HTR-8/SVneo (cell line): ENCODE measurements at regions not wholly inside any gene's neighbourhood (a gene's known extent, or its start where the extent isn't known, plus 50 kb on each side); places are given as distances from the start of the nearest gene placed in this dataset.
"Not testable (repeated sequence)": the region's sequence is repeated elsewhere in the genome, so short reads cannot be mapped to it uniquely, and the experiment has no call there.

Experiments
- DNase-seq: peaks from one replicate; pipeline ENCODE4 v3.0.0; 2011; ENCODE audit warnings: low spot score, mixed read lengths; ENCODE audit not compliant: insufficient read length
- FAIRE-seq: peaks from 2 replicates; lab custom pipeline; 2011; peaks lifted over from hg19 to GRCh38; lab: Jason Lieb, UNC

DNA sequence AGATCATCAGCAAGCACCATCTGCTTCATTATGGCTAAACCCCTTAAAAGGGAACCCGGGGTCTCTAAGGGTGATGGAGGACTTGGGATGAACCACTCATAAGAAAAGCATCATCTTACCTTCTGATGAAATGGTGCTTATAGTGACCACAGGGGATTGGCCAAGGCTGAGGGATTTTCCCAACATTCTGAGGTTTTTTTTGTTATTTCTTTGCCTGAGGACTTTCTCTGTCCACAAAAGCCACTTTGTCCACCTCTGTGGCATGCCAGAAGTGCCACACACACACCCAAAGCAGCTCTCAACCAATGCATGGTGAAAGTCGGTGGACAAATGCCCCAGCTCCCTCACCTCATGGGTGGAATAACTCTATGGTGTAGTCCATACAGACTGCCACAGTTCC, 79.3 kb upstream of the TOP1 start:
- FAIRE-seq: no peak
- no peak for DNase-seq

DNA sequence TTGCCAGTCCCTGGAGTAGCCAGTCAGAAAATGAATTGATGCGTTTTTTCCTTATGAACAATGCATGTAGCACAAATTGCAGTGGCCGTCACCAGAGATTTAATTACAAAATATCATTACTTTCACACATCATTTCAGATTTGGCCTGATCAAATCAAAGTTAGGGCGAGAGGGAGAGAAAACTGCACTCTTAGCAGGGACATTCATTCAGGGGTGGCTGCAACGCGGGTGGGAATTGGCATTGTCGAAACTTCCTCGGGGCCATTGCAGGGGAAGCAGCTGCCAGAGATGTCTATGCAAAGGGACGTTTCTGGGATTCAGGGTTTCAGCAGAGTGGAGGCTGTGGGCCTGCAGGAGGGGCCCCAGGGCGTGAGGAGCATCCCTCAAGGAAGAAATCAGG, 76.5 kb upstream of the TOP1 start:
- FAIRE-seq (no peak), DNase-seq (no peak)

DNA sequence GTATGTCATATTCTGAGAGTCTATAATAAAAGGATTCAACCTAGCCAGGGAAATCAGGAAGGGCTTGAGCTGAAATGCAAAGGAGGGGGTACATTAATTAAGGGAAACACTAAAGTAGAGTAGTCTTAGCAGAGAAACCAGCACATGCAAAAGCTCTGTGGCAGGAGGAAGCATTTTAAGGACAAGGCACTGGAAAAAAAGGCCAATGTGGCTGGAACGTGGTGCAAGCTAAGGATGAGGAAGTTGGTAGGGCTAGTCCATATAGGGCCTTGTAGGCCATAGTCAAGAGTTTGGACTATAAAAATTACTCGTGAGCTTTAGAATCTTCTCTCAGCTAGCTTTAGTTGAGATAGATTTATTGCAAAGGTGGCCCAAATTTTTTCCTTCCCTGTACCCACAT, 75.2 kb upstream of the TOP1 start:
- no peak for FAIRE-seq
- no peak for DNase-seq

- DNase-seq (no peak), FAIRE-seq (no peak)
These were observed 74.8 kb upstream of the TOP1 start for GRCh38 chr20:40953856-40954255.

- FAIRE-seq (no peak), DNase-seq (no peak)
These were observed 74.0 kb upstream of the TOP1 start for GRCh38 chr20:40954521-40955165.

DNA sequence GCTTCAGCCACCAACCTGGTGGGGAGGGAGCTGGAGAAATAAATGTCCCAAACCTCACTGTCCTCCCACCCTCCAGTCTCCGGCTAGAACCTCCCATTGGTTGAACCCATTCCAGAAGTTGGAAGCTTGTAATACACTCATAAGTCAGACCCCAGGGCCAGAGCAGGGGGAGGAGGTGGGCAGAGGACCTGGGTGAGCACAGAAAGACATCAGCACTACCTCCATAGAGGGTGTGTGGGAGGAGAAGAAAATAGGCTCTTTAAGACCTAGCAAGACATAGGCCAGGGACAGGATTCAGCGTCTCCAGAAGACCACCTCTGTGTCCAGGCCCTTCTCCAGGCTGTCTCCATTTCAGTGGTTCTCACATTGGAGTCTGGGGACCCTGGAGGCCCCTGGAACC, 73.3 kb upstream of the TOP1 start:
- no peak for DNase-seq

DNA sequence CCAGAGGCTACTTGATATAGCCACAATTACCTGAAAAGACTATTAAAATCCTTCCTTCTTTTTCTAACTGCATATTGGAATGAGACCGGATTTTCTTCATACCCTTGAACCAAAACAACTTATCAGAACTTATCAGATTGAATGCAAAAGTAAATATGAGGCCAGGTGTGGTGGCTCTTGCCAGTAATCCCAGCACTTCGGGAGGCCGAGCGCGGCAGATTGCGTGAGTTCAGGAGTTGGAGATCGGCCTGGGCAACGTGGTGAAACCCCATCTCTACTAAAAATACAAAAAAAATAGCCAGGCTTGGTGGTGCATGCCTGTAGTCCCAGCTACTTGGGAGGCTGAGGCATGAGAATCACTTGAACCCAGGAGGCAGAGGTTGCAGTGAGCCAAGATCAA, 72.8 kb upstream of the TOP1 start:
- not testable (repeated sequence) for DNase-seq

More for the DNA sequence above, 73.3 kb upstream of the TOP1 start:
- no peak for FAIRE-seq

GRCh38 chr20:40956542-40957264, 71.9 kb upstream of the TOP1 start:
- FAIRE-seq (no peak), DNase-seq (no peak)

More for the DNA sequence above, 72.8 kb upstream of the TOP1 start:
- FAIRE-seq: not testable (repeated sequence)

GRCh38 chr20:40957265-40957760, 71.3 kb upstream of the TOP1 start:
- DNase-seq: no peak
- FAIRE-seq: peak; percentile 4

DNA sequence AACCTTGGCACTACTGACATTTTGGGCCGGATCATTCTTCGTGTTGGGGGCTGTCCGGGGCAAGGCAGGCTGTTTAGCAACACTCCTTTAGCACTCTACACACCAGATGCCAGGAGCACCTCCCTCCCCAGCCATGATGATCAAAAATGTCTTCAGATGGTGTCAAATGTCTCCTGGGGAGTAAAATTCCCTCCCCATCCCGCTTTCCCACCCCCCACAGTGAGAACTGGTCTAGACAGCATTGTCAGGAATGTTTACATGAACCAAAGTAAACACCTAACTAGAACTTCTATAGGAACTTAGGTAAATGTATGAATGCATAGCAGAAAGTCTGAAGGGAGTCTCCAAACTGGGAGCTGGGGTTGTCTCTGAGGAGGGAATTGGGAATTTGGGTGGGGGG, 70.0 kb upstream of the TOP1 start:
- DNase-seq (no peak), FAIRE-seq (no peak)

GRCh38 chr20:40959325-40960092, 69.1 kb upstream of the TOP1 start:
- DNase-seq (no peak), FAIRE-seq (no peak)

- FAIRE-seq (no peak), DNase-seq (no peak)
These were observed 68.5 kb upstream of the TOP1 start for GRCh38 chr20:40960101-40960500.

DNA sequence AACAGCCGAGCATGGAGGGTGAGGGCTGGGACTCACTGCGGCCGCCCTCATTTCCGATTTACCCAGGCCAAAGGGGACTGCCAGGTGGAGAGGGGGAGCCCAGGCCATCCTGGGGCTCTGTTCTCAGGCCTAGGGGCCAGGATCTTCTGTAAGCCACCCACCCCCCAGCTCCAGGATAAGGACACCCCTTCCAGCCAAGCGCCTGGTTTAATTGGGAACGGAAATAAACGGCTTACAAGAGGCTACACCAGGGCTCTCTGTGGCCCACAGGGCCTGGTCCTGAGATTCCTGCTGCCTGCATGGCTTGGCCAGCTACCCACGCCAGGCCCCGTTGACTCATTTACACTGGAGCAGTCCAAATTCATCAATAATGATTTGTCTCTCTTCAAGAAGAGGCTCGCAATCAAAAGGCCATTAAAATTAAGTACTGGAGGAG, 68.1 kb upstream of the TOP1 start:
- DNase-seq (no peak), FAIRE-seq (no peak)

DNA sequence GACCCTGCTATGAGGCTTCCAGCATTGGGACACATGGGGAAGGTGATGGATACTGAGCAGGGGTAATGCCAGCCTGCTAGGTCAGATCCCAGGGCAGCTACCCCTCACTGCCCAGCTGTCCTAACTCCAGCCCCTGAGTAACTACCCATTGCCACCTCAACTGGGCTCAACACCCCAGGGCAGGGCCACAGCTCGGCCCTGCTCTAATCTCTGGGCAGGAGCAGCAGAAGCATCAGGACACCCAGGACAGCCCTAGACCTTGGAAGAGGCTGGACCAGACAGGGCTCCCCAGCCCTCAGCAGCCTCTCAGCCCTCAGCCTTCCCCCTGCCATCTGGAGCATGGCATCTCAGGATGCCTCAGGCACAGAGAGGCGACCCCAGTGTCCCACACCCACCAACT, 67.4 kb upstream of the TOP1 start:
- FAIRE-seq: no peak

DNA sequence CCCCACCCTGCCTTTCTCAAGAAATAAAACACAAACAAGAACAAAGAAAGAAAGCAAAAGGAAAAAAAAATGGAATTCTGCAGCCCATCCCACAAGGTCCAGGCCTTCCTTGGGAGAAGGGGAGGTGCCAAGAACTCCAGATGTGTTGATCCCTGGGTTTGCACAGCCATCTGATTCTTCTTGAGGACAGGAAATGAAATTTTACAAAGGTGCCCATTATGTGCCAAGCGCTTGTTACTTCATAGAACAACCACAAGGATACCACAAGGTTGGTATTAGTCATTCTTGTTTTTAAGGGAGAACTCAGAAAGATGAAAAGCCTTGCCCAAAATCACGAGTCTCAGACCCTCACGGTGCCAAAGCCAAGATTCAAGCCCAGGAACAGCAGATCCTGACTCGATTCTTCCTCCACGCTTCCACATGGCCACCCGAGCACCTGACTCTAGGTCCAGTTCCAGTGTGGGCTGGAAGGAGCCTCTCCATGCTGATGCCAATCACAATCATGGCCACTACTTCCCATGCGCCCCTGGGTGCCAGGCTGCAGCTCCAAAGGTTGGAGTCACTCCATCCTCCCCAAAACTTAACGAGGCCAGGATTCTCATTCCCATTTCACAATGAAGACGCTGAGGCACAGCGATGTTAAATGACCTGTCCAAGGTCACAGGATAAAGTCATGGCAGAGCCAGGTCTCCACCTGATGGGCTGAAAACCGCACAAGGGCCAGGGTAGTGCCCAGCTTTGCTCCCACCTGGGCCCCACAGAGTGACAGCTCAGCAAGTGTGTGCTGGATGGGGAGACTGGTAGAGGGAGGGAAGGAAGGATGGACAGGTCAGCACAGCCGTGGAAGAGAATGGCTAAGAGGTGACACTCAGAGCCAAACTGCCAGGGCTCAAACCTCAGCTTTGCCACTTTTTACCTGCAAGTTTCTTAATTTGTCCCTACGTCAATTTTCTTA, 66.7 kb upstream of the TOP1 start:
- DNase-seq (no peak), FAIRE-seq (no peak)

More for the DNA sequence above, 67.4 kb upstream of the TOP1 start:
- DNase-seq: no peak

GRCh38 chr20:40962733-40963504, 65.7 kb upstream of the TOP1 start:
- FAIRE-seq (peak; percentile 48), DNase-seq (peak; percentile 95)

- no peak for FAIRE-seq
- DNase-seq: no peak
These were observed 65.1 kb upstream of the TOP1 start for GRCh38 chr20:40963505-40963845.

DNA sequence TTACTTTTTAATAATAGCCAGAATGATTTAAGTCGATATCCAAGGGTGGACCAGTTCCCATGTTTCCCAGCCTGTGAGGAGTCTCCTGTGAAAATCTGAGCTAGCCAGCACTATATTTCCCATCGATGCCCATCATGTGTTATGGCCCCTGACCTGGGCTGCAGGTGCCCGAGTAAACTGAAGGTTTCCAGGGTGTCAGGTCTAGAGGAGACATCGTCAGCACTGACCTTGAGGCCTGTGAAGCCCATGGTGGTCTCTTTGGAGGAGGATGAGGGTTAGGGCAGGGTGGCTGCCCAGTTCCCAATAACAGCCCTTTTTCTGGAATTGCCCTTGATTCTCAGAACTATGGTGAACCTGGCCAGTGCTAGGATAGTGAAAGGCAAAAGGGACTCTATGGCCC, 63.0 kb upstream of the TOP1 start:
- DNase-seq (no peak), FAIRE-seq (no peak)

DNA sequence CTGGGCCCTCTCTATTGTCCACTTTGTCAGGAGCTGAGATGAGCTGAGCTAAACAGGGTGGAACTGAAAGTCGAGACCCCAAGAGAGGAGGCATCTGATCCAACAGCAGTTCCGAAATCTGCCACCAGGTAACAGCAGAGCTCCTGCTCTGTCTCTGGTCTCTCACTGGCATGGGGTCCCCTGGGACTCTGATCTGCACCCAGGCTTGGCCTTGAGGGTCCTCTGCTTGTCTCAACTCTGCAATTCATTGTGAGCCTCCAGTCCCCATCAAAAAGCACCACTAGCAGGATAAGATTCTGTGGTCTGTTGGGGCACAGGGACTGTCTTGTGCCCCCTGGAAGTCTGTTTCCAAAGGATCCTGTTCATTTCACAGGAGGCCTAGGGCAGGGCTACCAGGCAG, 62.5 kb upstream of the TOP1 start:
- no peak for DNase-seq
- no peak for FAIRE-seq
